ENCODE measurements at regions not wholly inside any gene's neighbourhood (a gene's known extent, or its start where the extent isn't known, plus 50 kb on each side); places are given as distances from the start of the nearest gene placed in this dataset.

DNA sequence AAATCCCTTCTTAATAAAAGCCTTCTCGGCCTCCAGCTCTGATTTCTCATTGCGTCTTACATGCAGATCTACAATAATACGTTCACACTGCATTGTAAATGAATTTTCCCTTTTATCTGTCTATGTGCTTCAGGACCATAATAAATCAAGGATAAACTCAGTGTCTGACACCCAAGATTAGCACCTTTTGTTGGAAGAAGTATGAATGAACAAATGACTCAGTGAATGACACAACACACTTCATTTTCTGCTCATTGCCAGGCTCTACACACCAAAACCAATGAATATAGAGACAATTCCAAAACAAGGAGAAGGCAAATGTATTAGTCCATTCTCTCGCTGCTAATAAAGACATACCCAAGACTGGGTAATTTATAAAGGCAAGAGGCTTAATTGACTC, 1224.4 kb downstream of the EFNB2 start:
- FAIRE-seq (no peak), DNase-seq (no peak)
- no peak overlapping the region for H3K27ac ChIP-seq (ENCODE audit: low read depth in 1 of 3, low read length in 2 of 3)
- no peaks in the 10 kb centered on the region for H3K4me1 ChIP-seq (ENCODE audit: control insufficient read depth in 3 of 3, insufficient read depth in 2 of 3, low read depth in 1 of 3, low read length in 2 of 3)
- H3K9me3 ChIP-seq (ENCODE audit: control insufficient read depth in 2 of 2, insufficient read depth in 1 of 2, low read depth in 1 of 2, low read length in 1 of 2), result peaks cover 0 to 3% of the 10 kb centered on the region in 2 donors
- H3K27me3 ChIP-seq (ENCODE audit: control insufficient read depth in 3 of 3, insufficient read depth in 3 of 3, low read length in 3 of 3), result no peaks in the 10 kb centered on the region
- no peak overlapping the region for H3K4me3 ChIP-seq (ENCODE audit: low read depth in 1 of 3, low read length in 3 of 3)
- 87 to 90% (median 88%) methylated on average over 4 of the region's 4 CpGs for WGBS, 3 donors
- H3K36me3 ChIP-seq (ENCODE audit: control insufficient read depth in 3 of 3, insufficient read depth in 2 of 3, low read depth in 1 of 3, low read length in 3 of 3), result no peaks in the 10 kb centered on the region

DNA sequence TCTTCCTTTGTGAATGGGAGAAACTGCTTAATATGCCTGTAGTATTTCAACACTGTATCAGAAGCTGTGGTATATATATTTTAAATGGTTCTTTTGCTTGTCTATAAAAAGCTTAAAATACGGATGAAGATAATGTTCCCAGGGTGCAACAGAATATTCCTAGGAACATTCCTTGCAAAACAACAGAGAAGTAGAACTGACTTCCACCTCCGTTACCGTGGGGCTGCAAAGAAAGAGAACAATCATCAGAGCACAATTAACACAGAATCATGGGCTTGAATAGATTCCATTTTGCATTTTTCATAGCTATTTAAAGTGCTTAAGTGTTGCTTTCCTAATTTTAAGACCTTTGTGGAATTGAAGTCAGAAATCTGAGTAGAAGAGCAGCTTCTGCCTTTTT, 1227.7 kb downstream of the EFNB2 start:
- 88 to 91% (median 90%) methylated on average over 3 of the region's 3 CpGs for WGBS, 3 donors
- FAIRE-seq (no peak), DNase-seq (no peak)
- no peaks in the 10 kb centered on the region for H3K4me1 ChIP-seq (ENCODE audit: control insufficient read depth in 3 of 3, insufficient read depth in 2 of 3, low read depth in 1 of 3, low read length in 2 of 3)
- peaks cover 0 to 3% of the 10 kb centered on the region in 2 donors for H3K9me3 ChIP-seq (ENCODE audit: control insufficient read depth in 2 of 2, insufficient read depth in 1 of 2, low read depth in 1 of 2, low read length in 1 of 2)
- no peaks in the 10 kb centered on the region for H3K27me3 ChIP-seq (ENCODE audit: control insufficient read depth in 3 of 3, insufficient read depth in 3 of 3, low read length in 3 of 3)
- H3K36me3 ChIP-seq (ENCODE audit: control insufficient read depth in 3 of 3, insufficient read depth in 2 of 3, low read depth in 1 of 3, low read length in 3 of 3), result no peaks in the 10 kb centered on the region
- H3K27ac ChIP-seq (ENCODE audit: low read depth in 1 of 3, low read length in 2 of 3), result no peak overlapping the region
- no peak overlapping the region for H3K4me3 ChIP-seq (ENCODE audit: low read depth in 1 of 3, low read length in 3 of 3)

DNA sequence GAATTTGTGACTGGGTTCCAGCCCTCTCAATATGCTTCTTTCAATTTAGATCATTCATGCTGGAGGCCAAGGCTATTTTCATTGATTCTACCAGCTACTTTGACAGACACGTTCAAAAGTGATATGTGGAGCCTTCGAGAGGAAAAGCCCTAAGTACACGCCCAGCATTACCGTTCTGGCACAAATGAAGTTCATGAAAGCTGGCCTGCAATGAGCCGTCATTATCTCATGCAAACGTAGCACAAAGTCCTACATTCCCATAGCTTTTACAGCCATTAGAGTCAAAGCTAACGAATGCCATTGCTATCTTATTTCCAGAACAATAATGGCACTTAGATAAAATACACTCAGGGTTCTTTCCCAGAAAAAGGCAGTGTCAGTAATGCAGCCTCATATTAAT, 1237.6 kb downstream of the EFNB2 start:
- H3K27ac ChIP-seq (ENCODE audit: low read depth in 1 of 3, low read length in 2 of 3), result peak overlapping the region in 1 of 3 donors; percentile 60
- FAIRE-seq (no peak), DNase-seq (peak; percentile 73 to 88)
- no peak overlapping the region for H3K4me3 ChIP-seq (ENCODE audit: low read depth in 1 of 3, low read length in 3 of 3)
- H3K36me3 ChIP-seq (ENCODE audit: control insufficient read depth in 3 of 3, insufficient read depth in 2 of 3, low read depth in 1 of 3, low read length in 3 of 3), result no peaks in the 10 kb centered on the region
- 14 to 60% (median 27%) methylated on average over 7 of the region's 7 CpGs for WGBS, 3 donors
- no peaks in the 10 kb centered on the region for H3K27me3 ChIP-seq (ENCODE audit: control insufficient read depth in 3 of 3, insufficient read depth in 3 of 3, low read length in 3 of 3)
- H3K4me1 ChIP-seq (ENCODE audit: control insufficient read depth in 3 of 3, insufficient read depth in 2 of 3, low read depth in 1 of 3, low read length in 2 of 3), result peaks cover 0 to 9% (median 0%) of the 10 kb centered on the region in 3 donors
- peaks cover 0 to 11% of the 10 kb centered on the region in 2 donors for H3K9me3 ChIP-seq (ENCODE audit: control insufficient read depth in 2 of 2, insufficient read depth in 1 of 2, low read depth in 1 of 2, low read length in 1 of 2)

DNA sequence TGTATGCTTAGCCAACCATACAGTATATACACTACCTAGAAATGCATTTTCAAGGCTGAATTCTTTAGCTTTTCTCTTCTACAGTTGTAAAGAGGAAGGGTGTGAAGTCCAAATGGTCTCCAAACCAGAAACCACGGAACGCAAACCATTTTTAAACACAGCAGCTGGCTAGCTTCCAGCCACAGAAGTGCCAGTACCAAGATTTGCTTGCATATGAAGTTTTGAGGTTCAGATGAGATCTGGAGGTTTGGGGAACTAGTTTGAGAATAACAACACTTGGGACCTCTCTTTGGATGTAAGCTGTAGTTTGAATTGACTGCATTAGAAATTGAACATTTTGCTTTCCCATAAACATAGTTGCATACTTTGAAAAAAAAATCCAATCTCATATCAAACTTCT, 1243.5 kb downstream of the EFNB2 start:
- Histone ChIP-seq H3K27ac (ENCODE audit: low read depth in 1 of 3, low read length in 2 of 3) (no peak overlapping the region), H3K4me3 (ENCODE audit: low read depth in 1 of 3, low read length in 3 of 3) (no peak overlapping the region), H3K9me3 (ENCODE audit: control insufficient read depth in 2 of 2, insufficient read depth in 1 of 2, low read depth in 1 of 2, low read length in 1 of 2) (peaks cover 0 to 16% of the 10 kb centered on the region in 2 donors), H3K4me1 (ENCODE audit: control insufficient read depth in 3 of 3, insufficient read depth in 2 of 3, low read depth in 1 of 3, low read length in 2 of 3) (peaks cover 0 to under 1% (median 0%) of the 10 kb centered on the region in 3 donors), H3K27me3 (ENCODE audit: control insufficient read depth in 3 of 3, insufficient read depth in 3 of 3, low read length in 3 of 3) (no peaks in the 10 kb centered on the region), H3K36me3 (ENCODE audit: control insufficient read depth in 3 of 3, insufficient read depth in 2 of 3, low read depth in 1 of 3, low read length in 3 of 3) (no peaks in the 10 kb centered on the region)
- no peak for FAIRE-seq
- DNase-seq, result no peak
- 47 to 63% (median 51%) methylated on average over 2 of the region's 2 CpGs for WGBS, 3 donors

DNA sequence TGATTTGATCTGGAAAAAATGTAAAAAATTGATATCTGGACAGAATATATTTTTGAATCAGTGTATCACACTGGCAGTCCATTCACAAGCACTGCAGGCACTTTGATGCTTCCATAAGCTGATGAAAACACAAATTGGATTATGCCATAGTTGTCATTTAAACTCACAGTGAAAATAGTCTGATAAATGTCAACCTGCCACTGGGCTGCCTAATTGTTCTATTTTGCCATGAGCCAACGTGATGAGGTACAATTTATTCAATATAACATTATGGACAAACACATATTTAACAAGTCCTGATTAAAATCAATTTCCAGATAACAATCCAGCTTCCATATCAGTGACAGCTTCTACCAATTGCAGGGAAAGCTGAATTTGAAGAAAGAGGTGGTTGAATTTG, 1244.9 kb downstream of the EFNB2 start:
- H3K27ac ChIP-seq (ENCODE audit: low read depth in 1 of 3, low read length in 2 of 3), result no peak overlapping the region
- no peak for DNase-seq
- no peaks in the 10 kb centered on the region for H3K27me3 ChIP-seq (ENCODE audit: control insufficient read depth in 3 of 3, insufficient read depth in 3 of 3, low read length in 3 of 3)
- WGBS, 3 donors, result 71 to 86% (median 79%) methylated on average over 1 of the region's 1 CpG
- H3K36me3 ChIP-seq (ENCODE audit: control insufficient read depth in 3 of 3, insufficient read depth in 2 of 3, low read depth in 1 of 3, low read length in 3 of 3), result no peaks in the 10 kb centered on the region
- peaks cover 0 to 16% of the 10 kb centered on the region in 2 donors for H3K9me3 ChIP-seq (ENCODE audit: control insufficient read depth in 2 of 2, insufficient read depth in 1 of 2, low read depth in 1 of 2, low read length in 1 of 2)
- H3K4me3 ChIP-seq (ENCODE audit: low read depth in 1 of 3, low read length in 3 of 3), result no peak overlapping the region
- no peaks in the 10 kb centered on the region for H3K4me1 ChIP-seq (ENCODE audit: control insufficient read depth in 3 of 3, insufficient read depth in 2 of 3, low read depth in 1 of 3, low read length in 2 of 3)
- FAIRE-seq, result no peak

DNA sequence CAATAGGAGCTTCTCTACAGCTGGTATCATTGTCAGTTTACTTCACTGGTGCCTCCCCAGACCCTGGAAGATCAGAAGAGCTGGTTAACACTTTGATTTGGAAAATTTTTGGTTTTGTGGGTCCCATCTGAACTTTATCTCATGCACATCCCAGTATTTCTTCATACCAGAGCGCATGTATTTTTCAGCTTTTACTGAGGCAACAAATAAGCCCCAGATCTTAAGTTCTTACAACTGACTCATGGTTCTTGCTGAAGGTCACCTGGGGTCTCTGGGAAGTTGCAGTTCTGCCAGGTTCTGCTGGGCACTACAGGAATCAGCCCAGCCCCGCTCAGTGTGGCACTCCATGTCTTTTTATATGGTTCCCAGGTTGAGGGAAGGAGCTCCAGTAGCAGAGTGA, 1249.9 kb downstream of the EFNB2 start:
- no peak overlapping the region for H3K27ac ChIP-seq (ENCODE audit: low read depth in 1 of 3, low read length in 2 of 3)
- H3K27me3 ChIP-seq (ENCODE audit: control insufficient read depth in 3 of 3, insufficient read depth in 3 of 3, low read length in 3 of 3), result no peaks in the 10 kb centered on the region
- no peaks in the 10 kb centered on the region for H3K9me3 ChIP-seq (ENCODE audit: control insufficient read depth in 2 of 2, insufficient read depth in 1 of 2, low read depth in 1 of 2, low read length in 1 of 2)
- WGBS, 3 donors, result 67 to 91% (median 85%) methylated on average over 2 of the region's 2 CpGs
- H3K36me3 ChIP-seq (ENCODE audit: control insufficient read depth in 3 of 3, insufficient read depth in 2 of 3, low read depth in 1 of 3, low read length in 3 of 3), result no peaks in the 10 kb centered on the region
- DNase-seq (no peak), FAIRE-seq (no peak)
- H3K4me1 ChIP-seq (ENCODE audit: control insufficient read depth in 3 of 3, insufficient read depth in 2 of 3, low read depth in 1 of 3, low read length in 2 of 3), result no peaks in the 10 kb centered on the region
- H3K4me3 ChIP-seq (ENCODE audit: low read depth in 1 of 3, low read length in 3 of 3), result no peak overlapping the region

DNA sequence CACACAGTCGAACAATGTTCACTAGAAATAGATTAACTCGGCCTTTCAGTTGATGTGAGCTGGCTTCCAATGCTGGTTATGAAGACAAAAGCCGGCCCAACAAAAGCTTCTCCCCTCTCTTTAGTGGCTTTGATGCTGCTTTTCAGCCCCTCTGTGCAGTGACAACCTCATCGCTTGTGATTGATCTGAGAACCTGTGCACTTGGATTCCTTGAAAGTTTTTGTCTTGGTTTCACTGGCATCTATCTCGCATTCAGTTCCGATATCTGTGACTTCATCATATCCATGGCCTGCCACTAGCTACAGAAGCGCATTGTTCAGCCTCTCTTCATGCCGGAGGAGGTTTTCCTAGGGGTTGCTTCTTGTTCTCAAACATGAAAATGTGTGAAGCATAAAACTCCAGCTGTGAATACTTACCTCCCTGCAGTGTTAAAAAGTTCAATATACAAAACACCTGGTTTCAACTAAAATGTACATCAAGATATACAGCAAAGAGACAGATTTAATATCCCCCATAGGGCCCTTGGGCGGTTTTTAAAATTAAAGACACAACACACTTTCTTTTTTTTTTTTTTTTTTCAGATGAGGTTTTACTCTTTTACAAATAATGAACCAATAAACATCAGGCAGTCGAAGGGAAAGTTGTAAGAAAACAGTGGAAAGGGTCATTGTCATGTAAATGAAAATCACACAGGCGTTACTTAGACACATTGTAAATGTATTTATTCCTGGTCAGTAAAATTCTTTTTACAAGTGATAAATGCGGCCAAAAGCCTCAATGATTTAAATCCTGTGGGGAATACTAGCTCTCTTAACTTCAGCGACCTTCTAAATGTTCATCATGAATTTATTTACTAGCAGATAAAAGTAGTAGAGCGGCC, 1252.8 kb downstream of the EFNB2 start:
- no peak for DNase-seq
- no peak for FAIRE-seq
- no peaks in the 10 kb centered on the region for H3K36me3 ChIP-seq (ENCODE audit: control insufficient read depth in 3 of 3, insufficient read depth in 2 of 3, low read depth in 1 of 3, low read length in 3 of 3)
- H3K9me3 ChIP-seq (ENCODE audit: control insufficient read depth in 2 of 2, insufficient read depth in 1 of 2, low read depth in 1 of 2, low read length in 1 of 2), result no peaks in the 10 kb centered on the region
- H3K4me3 ChIP-seq (ENCODE audit: low read depth in 1 of 3, low read length in 3 of 3), result no peak overlapping the region
- no peaks in the 10 kb centered on the region for H3K27me3 ChIP-seq (ENCODE audit: control insufficient read depth in 3 of 3, insufficient read depth in 3 of 3, low read length in 3 of 3)
- no peaks in the 10 kb centered on the region for H3K4me1 ChIP-seq (ENCODE audit: control insufficient read depth in 3 of 3, insufficient read depth in 2 of 3, low read depth in 1 of 3, low read length in 2 of 3)
- WGBS, 3 donors, result 86 to 88% (median 87%) methylated on average over 14 of the region's 14 CpGs
- no peak overlapping the region for H3K27ac ChIP-seq (ENCODE audit: low read depth in 1 of 3, low read length in 2 of 3)

DNA sequence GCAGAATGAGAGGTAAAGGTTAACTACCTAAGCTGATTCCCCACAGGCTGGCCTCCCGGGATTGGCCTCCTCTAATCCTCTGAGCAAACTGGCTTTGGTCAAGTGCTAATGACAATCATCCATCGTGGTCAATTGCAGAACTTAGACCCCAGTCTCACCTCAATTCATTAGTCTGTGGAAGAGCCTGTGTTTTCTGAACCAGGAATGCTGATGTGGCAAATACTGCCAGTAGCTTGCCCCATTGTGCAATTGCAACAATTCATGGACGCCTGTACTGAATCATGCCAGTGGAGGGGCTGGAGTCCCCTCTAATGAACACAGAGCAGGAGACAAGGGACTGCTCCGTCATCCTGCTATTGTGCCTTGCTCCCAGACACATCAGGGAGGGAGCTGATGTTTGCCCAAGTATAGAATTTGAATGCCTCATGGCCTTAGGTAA, 1256.5 kb downstream of the EFNB2 start:
- 55 to 62% (median 56%) methylated on average over 4 of the region's 4 CpGs for WGBS, 3 donors
- Histone ChIP-seq H3K9me3 (ENCODE audit: control insufficient read depth in 2 of 2, insufficient read depth in 1 of 2, low read depth in 1 of 2, low read length in 1 of 2) (no peaks in the 10 kb centered on the region), H3K36me3 (ENCODE audit: control insufficient read depth in 3 of 3, insufficient read depth in 2 of 3, low read depth in 1 of 3, low read length in 3 of 3) (no peaks in the 10 kb centered on the region), H3K27ac (ENCODE audit: low read depth in 1 of 3, low read length in 2 of 3) (no peak overlapping the region), H3K27me3 (ENCODE audit: control insufficient read depth in 3 of 3, insufficient read depth in 3 of 3, low read length in 3 of 3) (no peaks in the 10 kb centered on the region), H3K4me3 (ENCODE audit: low read depth in 1 of 3, low read length in 3 of 3) (no peak overlapping the region), H3K4me1 (ENCODE audit: control insufficient read depth in 3 of 3, insufficient read depth in 2 of 3, low read depth in 1 of 3, low read length in 2 of 3) (no peaks in the 10 kb centered on the region)
- FAIRE-seq, result no peak
- peak in 1 of 2 donors; percentile 58 for DNase-seq

DNA sequence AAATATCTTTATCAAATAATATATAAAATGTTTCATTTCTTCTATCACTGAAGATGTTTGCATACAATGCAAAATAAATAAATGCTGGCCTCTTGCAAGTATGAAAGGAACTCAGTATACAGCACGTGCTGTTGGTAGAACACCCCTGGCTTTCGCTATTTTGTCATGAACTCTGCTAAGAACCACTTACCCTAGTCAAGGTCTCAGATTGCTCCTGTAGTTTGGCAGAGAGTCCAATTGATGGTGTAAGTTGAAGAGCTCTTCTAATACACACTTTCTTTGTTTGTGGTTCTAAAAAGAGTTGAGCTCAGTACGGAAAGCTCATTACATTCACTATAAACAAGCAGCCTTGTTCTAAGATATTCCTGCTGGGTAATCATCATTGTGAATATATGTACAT, 1258.9 kb downstream of the EFNB2 start:
- Histone ChIP-seq H3K4me3 (ENCODE audit: low read depth in 1 of 3, low read length in 3 of 3) (no peak overlapping the region), H3K27ac (ENCODE audit: low read depth in 1 of 3, low read length in 2 of 3) (no peak overlapping the region), H3K9me3 (ENCODE audit: control insufficient read depth in 2 of 2, insufficient read depth in 1 of 2, low read depth in 1 of 2, low read length in 1 of 2) (no peaks in the 10 kb centered on the region), H3K27me3 (ENCODE audit: control insufficient read depth in 3 of 3, insufficient read depth in 3 of 3, low read length in 3 of 3) (no peaks in the 10 kb centered on the region), H3K36me3 (ENCODE audit: control insufficient read depth in 3 of 3, insufficient read depth in 2 of 3, low read depth in 1 of 3, low read length in 3 of 3) (no peaks in the 10 kb centered on the region), H3K4me1 (ENCODE audit: control insufficient read depth in 3 of 3, insufficient read depth in 2 of 3, low read depth in 1 of 3, low read length in 2 of 3) (no peaks in the 10 kb centered on the region)
- DNase-seq (no peak), FAIRE-seq (no peak)
- 86 to 93% (median 92%) methylated on average over 3 of the region's 3 CpGs for WGBS, 3 donors
